ENCODE measurements at regions not wholly inside any gene's neighbourhood (a gene's known extent, or its start where the extent isn't known, plus 50 kb on each side); places are given as distances from the start of the nearest gene placed in this dataset.

DNA sequence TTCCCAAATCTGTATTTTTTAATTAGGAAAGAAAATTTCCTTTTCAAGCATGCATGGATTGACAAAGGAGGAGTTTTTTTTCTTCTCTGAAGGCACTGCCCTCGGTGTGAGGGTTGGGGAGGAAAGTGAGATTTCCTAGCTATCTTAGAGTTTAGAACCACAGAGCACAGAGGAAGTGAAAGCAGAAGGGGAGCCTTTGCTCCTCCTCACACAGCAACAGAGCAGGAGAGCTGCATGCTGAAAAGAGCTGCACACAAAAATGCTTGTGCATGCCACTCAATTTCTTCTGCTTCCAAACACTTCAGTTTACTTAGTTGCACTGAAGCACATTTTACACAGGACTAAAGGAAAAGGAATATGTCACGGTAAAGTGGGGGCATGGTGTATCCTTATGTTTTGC, 308.1 kb downstream of the GPATCH2 start:
- POLR2A ChIA-PET (ENCODE audit: unreplicated experiment), result interaction anchor here (0.7 kb wide), 1 partner anchor 338 kb away, joined by 3 read pairs; no protein-coding TSS in a partner anchor
- no peak overlapping the region for H2BK20ac ChIP-seq (ENCODE audit: low read depth, low read length)
- CTCF ChIA-PET, result no interaction called here

More for the DNA sequence above, 308.1 kb downstream of the GPATCH2 start:
- H3K9me3 ChIP-seq (ENCODE audit: control insufficient read depth, insufficient read depth, low read length), result no peaks in the 10 kb centered on the region
- intact Hi-C loops (cut with micrococcal nuclease), result no loop called here
- H2BK5ac ChIP-seq (ENCODE audit: low read depth, low read length, poor library complexity, severe bottlenecking), result no peak overlapping the region
- dilution Hi-C loops (cut with HindIII; ENCODE audit: low sequenced_read_pairs, unreplicated experiment), result no loop called here
- no peak overlapping the region for H2AK9ac ChIP-seq (replicated peaks; ENCODE audit: low read depth, low read length, poor library complexity)
- H2AK5ac ChIP-seq (ENCODE audit: low read depth, low read length), result no peak overlapping the region
- H4K91ac ChIP-seq (ENCODE audit: insufficient read depth, low read depth, low read length), result no peak overlapping the region
- H3K9ac ChIP-seq (ENCODE audit: low read depth, low read length), result no peak overlapping the region
- no peak overlapping the region for H4K8ac ChIP-seq (ENCODE audit: low read depth in 2 of 2, low read length in 2 of 2)
- H3K36me3 ChIP-seq (ENCODE audit: control insufficient read depth, insufficient read depth, low read length), result no peaks in the 10 kb centered on the region
- H3K4ac ChIP-seq (ENCODE audit: low read depth, low read length), result no peak overlapping the region
- no peak overlapping the region for H4K5ac ChIP-seq (ENCODE audit: low read depth, low read length)
- H3K56ac ChIP-seq (ENCODE audit: extremely low read depth, insufficient read depth, low read length), result no peak overlapping the region
- no peak overlapping the region for H2BK120ac ChIP-seq (ENCODE audit: low read depth, low read length)
- H2AFZ ChIP-seq (replicated peaks; ENCODE audit: low read length, poor library complexity), result no peak overlapping the region
- no peak overlapping the region for H3K4me2 ChIP-seq (ENCODE audit: low read depth, low read length)
- H3K9me1 ChIP-seq (ENCODE audit: insufficient read depth, low read length), result no peaks in the 10 kb centered on the region; the same call in 1 of the 2 replicates
- no TSS peak for BruUV-seq (replicated peaks)
- no peak overlapping the region for H2BK15ac ChIP-seq (ENCODE audit: low read depth, low read length)
- no CpG with 5 or more reads among the region's 2 CpGs for WGBS, 2 experiments (ENCODE audit: extremely low coverage in 2 of 2, insufficient read length in 1 of 2)
- H3K4me1 ChIP-seq (ENCODE audit: control insufficient read depth, insufficient read depth, low read length), result no peaks in the 10 kb centered on the region
- H3K4me3 ChIP-seq (ENCODE audit: insufficient read depth, low read depth, low read length), result no peak overlapping the region
- H3K27me3 ChIP-seq (ENCODE audit: control insufficient read depth, insufficient read depth, low read length), result peaks cover 1% of the 10 kb centered on the region; the same call in 1 of the 2 replicates
- H3K14ac ChIP-seq (replicated peaks; ENCODE audit: low read depth, low read length), result no peak overlapping the region
- TF ChIP-seq NFE2L2 (IDR thresholded peaks at IDR 0.05; ENCODE audit: low read depth, low read length), result no peak
- TF ChIP-seq MAZ (IDR thresholded peaks at IDR 0.05; ENCODE audit: borderline replicate concordance, low read depth, low read length), result no peak
- no peak for TF ChIP-seq RCOR1 (IDR thresholded peaks at IDR 0.05; ENCODE audit: insufficient replicate concordance, low read length)
- TF ChIP-seq, protein P1, sequence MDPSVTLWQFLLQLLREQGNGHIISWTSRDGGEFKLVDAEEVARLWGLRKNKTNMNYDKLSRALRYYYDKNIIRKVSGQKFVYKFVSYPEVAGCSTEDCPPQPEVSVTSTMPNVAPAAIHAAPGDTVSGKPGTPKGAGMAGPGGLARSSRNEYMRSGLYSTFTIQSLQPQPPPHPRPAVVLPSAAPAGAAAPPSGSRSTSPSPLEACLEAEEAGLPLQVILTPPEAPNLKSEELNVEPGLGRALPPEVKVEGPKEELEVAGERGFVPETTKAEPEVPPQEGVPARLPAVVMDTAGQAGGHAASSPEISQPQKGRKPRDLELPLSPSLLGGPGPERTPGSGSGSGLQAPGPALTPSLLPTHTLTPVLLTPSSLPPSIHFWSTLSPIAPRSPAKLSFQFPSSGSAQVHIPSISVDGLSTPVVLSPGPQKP (IDR thresholded peaks at IDR 0.05; ENCODE audit: borderline replicate concordance, low read depth, low read length), result no peak
- TF ChIP-seq CEBPB (IDR thresholded peaks at IDR 0.05; ENCODE audit: low read depth, low read length), result no peak
- TF ChIP-seq SMC3 (IDR thresholded peaks at IDR 0.05; ENCODE audit: low read depth, low read length), result no peak
- TF ChIP-seq CHD1 (IDR thresholded peaks at IDR 0.05; ENCODE audit: low read depth, low read length), result no peak
- no peak for TF ChIP-seq RAD21 (IDR thresholded peaks at IDR 0.05; ENCODE audit: low read length)
- TF ChIP-seq POLR2A (IDR thresholded peaks at IDR 0.05; ENCODE audit: low read depth, low read length), result no peak
- TF ChIP-seq RFX5 (IDR thresholded peaks at IDR 0.05; ENCODE audit: low read depth, low read length), result no peak
- no peak for TF ChIP-seq MXI1 (IDR thresholded peaks at IDR 0.05; ENCODE audit: borderline replicate concordance, low read depth, low read length)
- no peak for TF ChIP-seq MAFK (IDR thresholded peaks at IDR 0.05; ENCODE audit: low read depth, low read length)
- TF ChIP-seq, protein P2, sequence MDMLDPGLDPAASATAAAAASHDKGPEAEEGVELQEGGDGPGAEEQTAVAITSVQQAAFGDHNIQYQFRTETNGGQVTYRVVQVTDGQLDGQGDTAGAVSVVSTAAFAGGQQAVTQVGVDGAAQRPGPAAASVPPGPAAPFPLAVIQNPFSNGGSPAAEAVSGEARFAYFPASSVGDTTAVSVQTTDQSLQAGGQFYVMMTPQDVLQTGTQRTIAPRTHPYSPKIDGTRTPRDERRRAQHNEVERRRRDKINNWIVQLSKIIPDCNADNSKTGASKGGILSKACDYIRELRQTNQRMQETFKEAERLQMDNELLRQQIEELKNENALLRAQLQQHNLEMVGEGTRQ (IDR thresholded peaks at IDR 0.05; ENCODE audit: low read depth, low read length), result no peak
- TF ChIP-seq, protein P3, sequence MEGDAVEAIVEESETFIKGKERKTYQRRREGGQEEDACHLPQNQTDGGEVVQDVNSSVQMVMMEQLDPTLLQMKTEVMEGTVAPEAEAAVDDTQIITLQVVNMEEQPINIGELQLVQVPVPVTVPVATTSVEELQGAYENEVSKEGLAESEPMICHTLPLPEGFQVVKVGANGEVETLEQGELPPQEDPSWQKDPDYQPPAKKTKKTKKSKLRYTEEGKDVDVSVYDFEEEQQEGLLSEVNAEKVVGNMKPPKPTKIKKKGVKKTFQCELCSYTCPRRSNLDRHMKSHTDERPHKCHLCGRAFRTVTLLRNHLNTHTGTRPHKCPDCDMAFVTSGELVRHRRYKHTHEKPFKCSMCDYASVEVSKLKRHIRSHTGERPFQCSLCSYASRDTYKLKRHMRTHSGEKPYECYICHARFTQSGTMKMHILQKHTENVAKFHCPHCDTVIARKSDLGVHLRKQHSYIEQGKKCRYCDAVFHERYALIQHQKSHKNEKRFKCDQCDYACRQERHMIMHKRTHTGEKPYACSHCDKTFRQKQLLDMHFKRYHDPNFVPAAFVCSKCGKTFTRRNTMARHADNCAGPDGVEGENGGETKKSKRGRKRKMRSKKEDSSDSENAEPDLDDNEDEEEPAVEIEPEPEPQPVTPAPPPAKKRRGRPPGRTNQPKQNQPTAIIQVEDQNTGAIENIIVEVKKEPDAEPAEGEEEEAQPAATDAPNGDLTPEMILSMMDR (conservative IDR thresholded peaks at IDR 0.05; ENCODE audit: low read depth, low read length), result no peak
- TF ChIP-seq BHLHE40 (IDR thresholded peaks at IDR 0.05; ENCODE audit: low read depth, low read length), result no peak
- no peak overlapping the region for H3K27ac ChIP-seq (ENCODE audit: insufficient read depth, low read length)
- no peaks in the 10 kb centered on the region for H3K79me1 ChIP-seq (ENCODE audit: low read depth in 1 of 2, low read length in 2 of 2)
- in situ Hi-C loops (cut with MboI; ENCODE audit: low sequenced_read_pairs), result loop anchor here (25.0 kb wide), 1 partner anchor 1336 kb away; no protein-coding TSS in a partner anchor
- H4K20me1 ChIP-seq (ENCODE audit: insufficient read depth, low read length), result no peaks in the 10 kb centered on the region
- ATAC-seq (ENCODE audit: low read depth) (no peak), DNase-seq (no peak)
- no peak overlapping the region for H3K23ac ChIP-seq (ENCODE audit: low read depth, low read length)
- no peak overlapping the region for H3K18ac ChIP-seq (ENCODE audit: low read depth, low read length)

Measured in IMR-90 (cell line).